Ovary (tissue), 3 donors: ENCODE measurements at regions not wholly inside any gene's neighbourhood (a gene's known extent, or its start where the extent isn't known, plus 50 kb on each side); places are given as distances from the start of the nearest gene placed in this dataset.

Experiments used
- CTCF ChIP-seq, 3 donors: fragments of 450-650 bp in 2 of 3; fragments of 200-600 bp in 1 of 3; IDR thresholded peaks; one replicate each; pipeline versions ENCODE4 v1.5.1 to v1.8.0; 2016 to 2022; ENCODE audit warnings: antibody characterized with exemption in 3 of 3, mild to moderate bottlenecking in 1 of 3
- POLR2A ChIP-seq: fragments of 450-650 bp; IDR thresholded peaks from one replicate; pipeline ENCODE4 v1.6.1; 2017; ENCODE audit warnings: antibody characterized with exemption, mild to moderate bottlenecking, moderate library complexity
- donor health status: DM: no; HTN: no; CAD: no.

GRCh38 chr5:104890767-104891166 is 1328.2 kb upstream of the NUDT12 start:
- TF ChIP-seq CTCF (IDR thresholded peaks at IDR 0.05) (no peak), POLR2A (no peak)
